Kidney (tissue), 13 donors: ENCODE measurements at regions not wholly inside any gene's neighbourhood (a gene's known extent, or its start where the extent isn't known, plus 50 kb on each side); places are given as distances from the start of the nearest gene placed in this dataset.

ENCODE experiments used
- DNase-seq, 5 donors: peaks; one replicate each; pipeline ENCODE4 v3.0.0-alpha.2; 2013 to 2020
- FAIRE-seq: peaks from 2 replicates; lab custom pipeline; 2012; peaks lifted over from hg19 to GRCh38; lab: Jason Lieb, UNC
- H3K27ac ChIP-seq, 2 donors: one replicate each; pipeline ENCODE4 v1.7.0; 2013; ENCODE audit warnings: low read depth in 2 of 2, low read length in 2 of 2, inconsistent platforms in 1 of 2
- H3K27me3 ChIP-seq: one replicate; pipeline ENCODE4 v1.7.1; 2013; ENCODE audit warnings: low read length, inconsistent platforms; ENCODE audit not compliant: control insufficient read depth, insufficient read depth
- H3K36me3 ChIP-seq, 3 donors: one replicate each; pipeline versions ENCODE4 v1.7.0 to v1.7.1; 2013; ENCODE audit warnings: low read length in 3 of 3, control low read depth in 1 of 3, inconsistent platforms in 1 of 3; ENCODE audit not compliant: insufficient read depth in 3 of 3, control insufficient read depth in 2 of 3
- H3K4me1 ChIP-seq, 3 donors: one replicate each; pipeline versions ENCODE4 v1.7.0 to v1.7.1; 2013; ENCODE audit warnings: low read length in 3 of 3, inconsistent platforms in 1 of 3, low read depth in 1 of 3; ENCODE audit not compliant: control insufficient read depth in 2 of 3, insufficient read depth in 2 of 3
- H3K4me3 ChIP-seq, 3 donors: one replicate each; pipeline versions ENCODE4 v1.7.0 to v1.8.1; 2013; ENCODE audit warnings: low read length in 3 of 3, control low read depth in 1 of 3, inconsistent platforms in 1 of 3
- H3K9ac ChIP-seq, 3 donors: one replicate each; pipeline versions ENCODE4 v1.7.0 to v1.7.1; 2013; ENCODE audit warnings: low read length in 3 of 3, control low read depth in 1 of 3, inconsistent platforms in 1 of 3
- H3K9me3 ChIP-seq, 3 donors: one replicate each; pipeline versions ENCODE4 v1.7.0 to v1.7.1; 2013; ENCODE audit warnings: low read length in 3 of 3, control low read depth in 1 of 3, inconsistent platforms in 1 of 3; ENCODE audit not compliant: control insufficient read depth in 2 of 3, insufficient read depth in 1 of 3
- CTCF ChIP-seq: IDR thresholded peaks from 3 replicates; pipeline ENCODE4 v1.5.1; 2012; ENCODE audit warnings: mild to moderate bottlenecking, moderate library complexity, borderline replicate concordance; ENCODE audit not compliant: insufficient read depth; ENCODE audit errors: extremely low read depth
- intact Hi-C: fragments of 100-400 bp; cut with DNase I; formaldehyde crosslinking; loops from one replicate; pipeline ENCODE4 v1.11.1; 2022
- donor health status: control.
- donor health status: control.
- donor health status: control.
- donor health status: control.
- donor health status: control.
- donor health status: DM: yes; HTN: yes; CAD: no.
- donor health status: Normal renal cell carcinoma (clear cell type).

GRCh38 chr21:20023193-20023592 is 975.0 kb upstream of the NCAM2 start:
- FAIRE-seq (no peak), DNase-seq (no peak)
- TF ChIP-seq CTCF = no peak
- H3K9ac ChIP-seq = no peak overlapping the region
- no peak overlapping the region for H3K27ac ChIP-seq
- no peaks in the 10 kb centered on the region for H3K9me3 ChIP-seq
- intact Hi-C loops = no loop called here
- no peaks in the 10 kb centered on the region for H3K36me3 ChIP-seq
- no peak overlapping the region for H3K4me3 ChIP-seq
- no peaks in the 10 kb centered on the region for H3K4me1 ChIP-seq
- no peaks in the 10 kb centered on the region for H3K27me3 ChIP-seq

GRCh38 chr21:20024741-20025140 is 973.5 kb upstream of the NCAM2 start:
- intact Hi-C loops = no loop called here
- Histone ChIP-seq H3K27me3 (no peaks in the 10 kb centered on the region), H3K9ac (no peak overlapping the region), H3K27ac (no peak overlapping the region), H3K9me3 (no peaks in the 10 kb centered on the region), H3K36me3 (no peaks in the 10 kb centered on the region), H3K4me3 (no peak overlapping the region), H3K4me1 (no peaks in the 10 kb centered on the region)
- FAIRE-seq = no peak
- DNase-seq = no peak
- TF ChIP-seq CTCF = no peak

GRCh38 chr21:20026543-20026942 is 971.7 kb upstream of the NCAM2 start:
- H3K27ac ChIP-seq = no peak overlapping the region
- H3K27me3 ChIP-seq = no peaks in the 10 kb centered on the region
- TF ChIP-seq CTCF = no peak
- H3K9me3 ChIP-seq = no peaks in the 10 kb centered on the region
- no peaks in the 10 kb centered on the region for H3K4me1 ChIP-seq
- intact Hi-C loops = no loop called here
- H3K36me3 ChIP-seq = no peaks in the 10 kb centered on the region
- FAIRE-seq (no peak), DNase-seq (no peak)
- no peak overlapping the region for H3K4me3 ChIP-seq
- no peak overlapping the region for H3K9ac ChIP-seq

- TF ChIP-seq CTCF = no peak
- no peak for FAIRE-seq
- DNase-seq = peak in 1 of 5 donors; percentile 51
- Histone ChIP-seq H3K27me3 (no peaks in the 10 kb centered on the region), H3K36me3 (no peaks in the 10 kb centered on the region), H3K4me3 (no peak overlapping the region), H3K4me1 (no peaks in the 10 kb centered on the region), H3K9ac (no peak overlapping the region), H3K9me3 (no peaks in the 10 kb centered on the region), H3K27ac (no peak overlapping the region)
- intact Hi-C loops = no loop called here
These were observed 967.8 kb upstream of the NCAM2 start for GRCh38 chr21:20030390-20030789.
